H9 (cell line): ENCODE measurements at regions not wholly inside any gene's neighbourhood (a gene's known extent, or its start where the extent isn't known, plus 50 kb on each side); places are given as distances from the start of the nearest gene placed in this dataset.

Source experiments
- DNase-seq: peaks from one replicate; pipeline ENCODE4 v3.0.0-alpha.2; 2017
- H2AFZ ChIP-seq: one replicate; pipeline ENCODE4 v1.6.1; 2013; ENCODE audit warnings: mild to moderate bottlenecking, low read length, control low read depth, moderate library complexity
- H2AK5ac ChIP-seq: 2 replicates; pipeline ENCODE4 v1.6.1; 2013; ENCODE audit warnings: low read length, control low read depth, mixed read lengths; ENCODE audit not compliant: insufficient read length
- H2BK120ac ChIP-seq: one replicate; pipeline ENCODE4 v1.6.1; 2013; ENCODE audit warnings: low read depth, mild to moderate bottlenecking, low read length, control low read depth, inconsistent platforms; ENCODE audit not compliant: poor library complexity, severe bottlenecking
- H2BK12ac ChIP-seq: 2 replicates; pipeline ENCODE4 v1.6.1; 2013; ENCODE audit warnings: low read length, control low read depth, mixed read lengths, low read depth; ENCODE audit not compliant: insufficient read length
- H2BK15ac ChIP-seq: 2 replicates; pipeline ENCODE4 v1.6.1; 2013; ENCODE audit warnings: low read depth, low read length, control low read depth
- H2BK20ac ChIP-seq: one replicate; pipeline ENCODE4 v1.6.1; 2013; ENCODE audit warnings: low read depth, mild to moderate bottlenecking, low read length, control low read depth, inconsistent platforms; ENCODE audit not compliant: poor library complexity, severe bottlenecking
- H2BK5ac ChIP-seq: 2 replicates; pipeline ENCODE4 v1.6.1; 2013; ENCODE audit warnings: low read length, control low read depth, mixed read lengths; ENCODE audit not compliant: insufficient read length
- H3K14ac ChIP-seq: 2 replicates; pipeline ENCODE4 v1.6.1; 2013; ENCODE audit warnings: low read length, control low read depth; ENCODE audit not compliant: insufficient read depth
- H3K18ac ChIP-seq: 2 replicates; pipeline ENCODE4 v1.6.1; 2013; ENCODE audit warnings: low read depth, mild to moderate bottlenecking, mixed read lengths, low read length, control low read depth; ENCODE audit not compliant: insufficient read length
- H3K23ac ChIP-seq: 2 replicates; pipeline ENCODE4 v1.6.1; 2013; ENCODE audit warnings: low read length, control low read depth, mixed read lengths, low read depth; ENCODE audit not compliant: insufficient read length
- H3K23me2 ChIP-seq: 2 replicates; pipeline ENCODE4 v1.6.1; 2013; ENCODE audit warnings: low read depth, mild to moderate bottlenecking, mixed read lengths, low read length, control low read depth; ENCODE audit not compliant: insufficient read length, poor library complexity, severe bottlenecking
- H3K27ac ChIP-seq: 2 replicates; pipeline ENCODE4 v1.5.1; 2013; ENCODE audit warnings: low read length, control low read depth, mixed read lengths, low read depth; ENCODE audit not compliant: insufficient read length
- H3K27me3 ChIP-seq: 2 replicates; pipeline ENCODE4 v1.6.1; 2013; ENCODE audit warnings: low read length, control low read depth, inconsistent platforms; ENCODE audit not compliant: insufficient read depth
- H3K4ac ChIP-seq: 2 replicates; pipeline ENCODE4 v1.6.1; 2013; ENCODE audit warnings: low read depth, mild to moderate bottlenecking, control low read depth, inconsistent platforms, low read length, moderate library complexity
- H3K4me1 ChIP-seq: 2 replicates; pipeline ENCODE4 v1.6.1; 2013; ENCODE audit warnings: low read length, control low read depth, inconsistent platforms; ENCODE audit not compliant: insufficient read depth
- H3K4me2 ChIP-seq: 2 replicates; pipeline ENCODE4 v1.6.1; 2013; ENCODE audit warnings: low read length, control low read depth, mixed read lengths; ENCODE audit not compliant: insufficient read length, insufficient read depth
- H3K56ac ChIP-seq: 2 replicates; pipeline ENCODE4 v1.6.1; 2013; ENCODE audit warnings: low read depth, mild to moderate bottlenecking, mixed read lengths, low read length, control low read depth; ENCODE audit not compliant: insufficient read length
- H3K79me1 ChIP-seq: 2 replicates; pipeline ENCODE4 v1.6.1; 2013; ENCODE audit warnings: low read depth, mild to moderate bottlenecking, moderate library complexity, low read length, control low read depth, inconsistent platforms; ENCODE audit not compliant: insufficient read depth, poor library complexity, severe bottlenecking
- H3K79me2 ChIP-seq: 2 replicates; pipeline ENCODE4 v1.6.1; 2013; ENCODE audit warnings: low read length, control low read depth, inconsistent platforms; ENCODE audit not compliant: insufficient read depth
- H3K9ac ChIP-seq: 2 replicates; pipeline ENCODE4 v1.6.1; 2013; ENCODE audit warnings: low read length, control low read depth, mixed read lengths; ENCODE audit not compliant: insufficient read length; ENCODE audit errors: extremely low read depth
- H3K9me3 ChIP-seq: one replicate; pipeline ENCODE4 v1.6.1; 2013; ENCODE audit warnings: low read depth, low read length, inconsistent platforms; ENCODE audit not compliant: control insufficient read depth
- H3T11ph ChIP-seq: one replicate; pipeline ENCODE4 v1.6.1; 2013; ENCODE audit warnings: mild to moderate bottlenecking, low read length, control low read depth, inconsistent platforms
- H4K20me1 ChIP-seq: one replicate; pipeline ENCODE4 v1.6.1; 2013; ENCODE audit not compliant: control insufficient read depth, insufficient read length, insufficient read depth
- H4K5ac ChIP-seq: 2 replicates; pipeline ENCODE4 v1.6.1; 2013; ENCODE audit warnings: low read depth, mild to moderate bottlenecking, mixed read lengths, low read length, control low read depth; ENCODE audit not compliant: insufficient read length
- H4K8ac ChIP-seq: replicated peaks from 2 replicates; pipeline ENCODE4 v1.6.1; 2013; ENCODE audit warnings: low read length, control low read depth, mixed read lengths, low read depth; ENCODE audit not compliant: insufficient read length
- H4K91ac ChIP-seq: 2 replicates; pipeline ENCODE4 v1.6.1; 2013; ENCODE audit warnings: low read depth, mild to moderate bottlenecking, moderate library complexity, mixed read lengths, low read length, control low read depth; ENCODE audit not compliant: insufficient read length
- H3K27ac Mint-ChIP-seq, 3 experiments: 2 replicates in 2 of 3; 3 replicates in 1 of 3; pipeline ENCODE4 v1.8.0; 2020 to 2021; ENCODE audit warnings: mixed read lengths in 3 of 3, mild to moderate bottlenecking in 1 of 3, moderate library complexity in 1 of 3
- H3K27me3 Mint-ChIP-seq: 2 replicates; pipeline ENCODE4 v1.8.0; 2021; ENCODE audit warnings: low read depth, mild to moderate bottlenecking, moderate library complexity, mixed read lengths
- H3K36me3 Mint-ChIP-seq, 3 experiments: 2 replicates in 2 of 3; 3 replicates in 1 of 3; pipeline ENCODE4 v1.8.0; 2020 to 2021; ENCODE audit warnings: low read depth in 3 of 3, mixed read lengths in 3 of 3; ENCODE audit not compliant: insufficient read depth in 1 of 3
- H3K4me1 Mint-ChIP-seq, 2 experiments: 2 replicates each; pipeline ENCODE4 v1.8.0; 2020; ENCODE audit warnings: mixed read lengths in 2 of 2
- H3K4me3 Mint-ChIP-seq, 2 experiments: 2 replicates in 1 of 2; 3 replicates in 1 of 2; pipeline ENCODE4 v1.8.0; 2020 to 2021; ENCODE audit warnings: mild to moderate bottlenecking in 2 of 2, mixed read lengths in 2 of 2, moderate library complexity in 1 of 2
- H3K9me3 Mint-ChIP-seq, 2 experiments: 2 replicates in 1 of 2; 3 replicates in 1 of 2; pipeline ENCODE4 v1.8.0; 2020; ENCODE audit warnings: mild to moderate bottlenecking in 2 of 2, mixed read lengths in 2 of 2, moderate library complexity in 1 of 2
- WGBS: extraction: QIAGEN DNeasy Blood & Tissue Kit; methylation state at CpG from one replicate; pipeline ENCODE4 v1.1.7; 2013; ENCODE audit warnings: missing lambda C conversion rate, low lambda C conversion rate, mixed read lengths; ENCODE audit not compliant: insufficient read length; ENCODE audit errors: extremely low coverage; 5-methylcytosine and 5-hydroxymethylcytosine counted together
- TF ChIP-seq, protein P1 (sequence below): fragments of 200-600 bp; sonication (generic); conservative IDR thresholded peaks from 3 replicates; pipeline ENCODE4 v1.8.0; 2021; ENCODE audit warnings: antibody characterized with exemption, mild to moderate bottlenecking

DNA sequence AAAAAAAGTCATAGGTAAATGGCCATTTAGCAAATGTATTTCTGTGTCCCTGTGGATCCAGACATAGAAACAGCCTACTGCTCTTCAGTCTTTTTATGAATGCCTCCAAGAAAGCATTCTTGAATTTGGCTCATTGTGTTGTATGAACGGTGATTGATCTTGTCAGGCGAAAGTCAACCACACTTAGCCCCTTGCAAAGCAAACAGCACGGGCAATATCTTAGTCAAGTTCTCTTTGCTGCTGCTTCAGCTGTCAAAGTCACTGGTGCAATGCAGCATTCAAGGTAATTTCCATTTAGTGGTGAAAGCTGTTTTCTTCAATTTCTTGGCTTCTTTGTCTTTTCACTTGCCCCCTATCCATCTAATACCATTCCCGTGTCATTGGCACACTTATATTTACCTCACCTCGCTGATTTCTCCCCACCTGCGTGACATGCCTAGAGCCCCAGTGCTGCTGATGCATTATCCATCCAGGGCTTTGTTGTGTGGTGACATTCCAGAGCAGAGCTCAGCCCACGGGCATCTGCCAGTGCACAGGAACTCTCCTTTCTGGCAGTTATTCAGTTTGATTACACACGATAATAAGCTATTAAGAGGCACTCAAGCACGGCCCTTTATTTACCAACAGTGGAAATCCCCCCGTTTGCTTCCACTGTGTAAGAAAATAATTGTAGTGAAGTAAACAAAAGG, 362.3 kb upstream of the NOVA1 start:
- Histone ChIP-seq H3K27me3 (no peaks in the 10 kb centered on the region), H3K23ac (no peak overlapping the region), H3K14ac (no peak overlapping the region), H3K27ac (no peak overlapping the region), H3K79me1 (no peaks in the 10 kb centered on the region), H4K20me1 (no peaks in the 10 kb centered on the region), H4K8ac (no peak overlapping the region), H3K9ac (no peak overlapping the region), H4K5ac (no peak overlapping the region), H3K56ac (no peak overlapping the region), H2AK5ac (no peak overlapping the region), H3T11ph (no peak overlapping the region), H4K91ac (no peak overlapping the region), H3K23me2 (no peaks in the 10 kb centered on the region), H3K9me3 (no peaks in the 10 kb centered on the region), H2BK120ac (no peak overlapping the region), H3K4me1 (peaks cover 5% of the 10 kb centered on the region), H3K79me2 (no peaks in the 10 kb centered on the region), H2BK15ac (no peak overlapping the region), H3K4me2 (no peak overlapping the region), H3K4ac (no peak overlapping the region), H2BK12ac (no peak overlapping the region), H3K18ac (no peak overlapping the region), H2BK20ac (no peak overlapping the region), H2BK5ac (no peak overlapping the region), H2AFZ (no peak overlapping the region)
- Mint-ChIP-seq H3K36me3 (no peaks in the 10 kb centered on the region), H3K27ac (no peak overlapping the region; a peak in 1 of 7 replicates), H3K27me3 (no peaks in the 10 kb centered on the region), H3K4me3 (no peak overlapping the region; a peak in 1 of 5 replicates), H3K4me1 (peaks cover 17 to 22% of the 10 kb centered on the region in 2 experiments), H3K9me3 (no peaks in the 10 kb centered on the region)
- no peak for DNase-seq
- TF ChIP-seq, protein P1, sequence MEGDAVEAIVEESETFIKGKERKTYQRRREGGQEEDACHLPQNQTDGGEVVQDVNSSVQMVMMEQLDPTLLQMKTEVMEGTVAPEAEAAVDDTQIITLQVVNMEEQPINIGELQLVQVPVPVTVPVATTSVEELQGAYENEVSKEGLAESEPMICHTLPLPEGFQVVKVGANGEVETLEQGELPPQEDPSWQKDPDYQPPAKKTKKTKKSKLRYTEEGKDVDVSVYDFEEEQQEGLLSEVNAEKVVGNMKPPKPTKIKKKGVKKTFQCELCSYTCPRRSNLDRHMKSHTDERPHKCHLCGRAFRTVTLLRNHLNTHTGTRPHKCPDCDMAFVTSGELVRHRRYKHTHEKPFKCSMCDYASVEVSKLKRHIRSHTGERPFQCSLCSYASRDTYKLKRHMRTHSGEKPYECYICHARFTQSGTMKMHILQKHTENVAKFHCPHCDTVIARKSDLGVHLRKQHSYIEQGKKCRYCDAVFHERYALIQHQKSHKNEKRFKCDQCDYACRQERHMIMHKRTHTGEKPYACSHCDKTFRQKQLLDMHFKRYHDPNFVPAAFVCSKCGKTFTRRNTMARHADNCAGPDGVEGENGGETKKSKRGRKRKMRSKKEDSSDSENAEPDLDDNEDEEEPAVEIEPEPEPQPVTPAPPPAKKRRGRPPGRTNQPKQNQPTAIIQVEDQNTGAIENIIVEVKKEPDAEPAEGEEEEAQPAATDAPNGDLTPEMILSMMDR, result no peak
- WGBS, result no CpG with 5 or more reads among the region's 10 CpGs
